HG03378 (cell line): ENCODE measurements at regions not wholly inside any gene's neighbourhood (a gene's known extent, or its start where the extent isn't known, plus 50 kb on each side); places are given as distances from the start of the nearest gene placed in this dataset.
"Not testable (repeated sequence)": the region's sequence is repeated elsewhere in the genome, so short reads cannot be mapped to it uniquely, and the experiment has no call there.

Experiments used
- ATAC-seq: cut with Tn5 transposase; IDR thresholded peaks from one replicate; pipeline ENCODE4 v1.9.1; 2021; ENCODE audit warnings: mild to moderate bottlenecking, moderate library complexity; ENCODE audit not compliant: unreplicated experiment

- no peak for ATAC-seq
These were observed 124.3 kb downstream of the BDH1 start for GRCh38 chr3:197431346-197431910.

- ATAC-seq, result no peak
These were observed 124.8 kb downstream of the BDH1 start for GRCh38 chr3:197430934-197431333.

GRCh38 chr3:197430502-197430901 is 125.3 kb downstream of the BDH1 start:
- no peak for ATAC-seq

DNA sequence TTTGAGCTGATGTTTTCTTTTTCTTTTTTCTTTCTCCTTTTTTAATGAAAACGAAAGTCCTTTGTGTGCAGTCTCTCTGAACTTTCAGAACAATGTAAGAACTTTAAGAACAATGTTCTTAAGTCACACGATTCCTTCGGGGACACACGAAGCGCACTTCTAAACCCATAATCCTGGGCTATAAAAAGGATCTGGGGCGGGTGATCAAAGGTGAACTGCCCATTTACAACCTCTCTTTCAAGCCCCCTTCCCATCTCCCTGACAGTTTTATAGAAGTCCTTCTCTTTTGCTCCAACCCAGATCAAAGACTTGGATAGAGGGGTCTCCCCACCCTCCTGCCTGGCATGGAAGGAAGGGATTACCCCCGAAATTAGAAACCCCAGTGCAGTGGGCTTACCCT is 126.8 kb downstream of the BDH1 start:
- no peak for ATAC-seq

- no peak for ATAC-seq
These were observed 127.5 kb downstream of the BDH1 start for GRCh38 chr3:197428117-197428801.

GRCh38 chr3:197427021-197427420 is 128.6 kb upstream of the DLG1 start:
- no peak for ATAC-seq

- ATAC-seq, result no peak
These were observed 127.7 kb upstream of the DLG1 start for GRCh38 chr3:197426121-197426566.

- no peak for ATAC-seq
These were observed 127.2 kb upstream of the DLG1 start for GRCh38 chr3:197425485-197426120.

DNA sequence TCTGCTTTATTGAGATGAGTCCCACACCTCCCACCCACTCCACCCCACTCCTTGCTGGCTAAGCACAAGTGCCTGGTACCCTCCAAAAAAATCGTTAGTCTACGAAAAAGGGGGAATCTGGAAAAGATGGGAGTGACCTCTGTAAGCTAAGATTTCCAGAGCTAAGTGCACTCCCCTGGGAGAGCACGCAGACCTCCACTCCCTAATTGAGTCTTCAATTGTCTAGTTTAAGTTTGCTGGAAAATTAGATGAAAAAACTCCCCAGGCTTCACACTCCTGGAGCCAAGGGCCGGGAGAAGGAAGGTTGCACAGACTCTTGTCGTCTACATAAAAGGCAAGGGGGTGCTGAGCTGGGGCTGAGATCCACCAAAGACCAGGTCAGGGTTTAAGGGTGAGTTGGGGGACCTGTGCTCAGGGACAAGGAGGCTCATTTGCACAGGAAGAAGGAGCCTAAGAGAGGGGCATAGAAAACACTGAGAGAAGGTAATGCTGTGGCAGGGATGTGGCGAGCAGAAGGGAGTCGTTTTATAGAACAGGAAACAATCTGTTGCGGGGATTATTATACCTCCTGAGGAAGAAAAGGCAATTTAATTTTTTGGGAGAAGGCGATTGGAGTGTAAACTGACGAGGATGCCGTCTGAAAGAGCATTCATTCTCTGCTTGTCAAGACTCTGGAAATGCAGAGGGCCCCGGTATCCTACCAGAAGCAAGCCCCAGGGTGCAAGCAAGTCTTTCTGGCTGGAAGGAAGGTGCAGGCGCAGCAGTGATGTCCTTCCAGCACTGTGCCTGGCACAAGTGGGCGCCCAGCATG is 126.5 kb upstream of the DLG1 start:
- no peak for ATAC-seq

DNA sequence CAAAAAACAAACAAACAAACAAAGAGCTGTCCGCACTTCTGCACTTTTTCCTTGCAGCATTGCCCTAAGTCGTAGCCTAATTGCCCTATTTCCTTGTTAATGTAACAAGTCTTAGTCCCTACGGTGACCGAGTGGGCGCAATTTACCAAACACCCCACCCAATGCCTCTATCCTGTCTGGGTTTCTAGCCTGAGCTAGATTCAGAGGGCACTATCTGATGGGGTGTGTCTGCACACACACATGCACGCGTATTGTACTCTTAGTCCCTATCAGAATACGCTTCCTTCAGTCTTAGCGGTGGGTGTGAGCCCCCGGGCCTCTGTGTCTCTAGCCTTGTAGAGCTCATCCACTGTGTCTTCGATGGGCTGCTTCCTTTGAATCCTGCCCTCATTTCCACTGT is 125.9 kb upstream of the DLG1 start:
- no peak for ATAC-seq

GRCh38 chr3:197423376-197423775 is 125.0 kb upstream of the DLG1 start:
- ATAC-seq, result no peak

DNA sequence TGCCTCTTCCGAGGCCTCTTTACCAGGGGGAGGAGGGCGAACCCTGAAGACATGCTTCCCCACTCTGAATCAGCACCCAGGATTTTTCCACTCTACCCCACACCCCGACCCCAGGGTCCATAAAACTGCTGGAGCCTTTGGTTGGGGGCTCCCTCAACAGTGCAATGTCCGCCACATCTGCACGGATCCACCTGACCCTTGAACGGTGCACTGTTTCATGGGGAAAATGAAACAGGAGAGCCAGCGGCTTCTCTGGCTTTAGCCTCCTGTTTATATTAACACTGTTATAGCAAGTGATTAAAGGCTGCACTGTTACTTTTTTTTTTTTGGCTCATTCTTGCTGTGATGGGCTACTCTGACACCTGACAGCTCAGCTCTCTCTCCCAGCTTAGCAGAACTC is 124.1 kb upstream of the DLG1 start:
- no peak for ATAC-seq

GRCh38 chr3:197421021-197421420 is 122.6 kb upstream of the DLG1 start:
- no peak for ATAC-seq

- no peak for ATAC-seq
These were observed 122.2 kb upstream of the DLG1 start for GRCh38 chr3:197420566-197420965.

GRCh38 chr3:197420115-197420514 is 121.7 kb upstream of the DLG1 start:
- no peak for ATAC-seq

- ATAC-seq, result no peak
These were observed 121.3 kb upstream of the DLG1 start for GRCh38 chr3:197419696-197420095.

DNA sequence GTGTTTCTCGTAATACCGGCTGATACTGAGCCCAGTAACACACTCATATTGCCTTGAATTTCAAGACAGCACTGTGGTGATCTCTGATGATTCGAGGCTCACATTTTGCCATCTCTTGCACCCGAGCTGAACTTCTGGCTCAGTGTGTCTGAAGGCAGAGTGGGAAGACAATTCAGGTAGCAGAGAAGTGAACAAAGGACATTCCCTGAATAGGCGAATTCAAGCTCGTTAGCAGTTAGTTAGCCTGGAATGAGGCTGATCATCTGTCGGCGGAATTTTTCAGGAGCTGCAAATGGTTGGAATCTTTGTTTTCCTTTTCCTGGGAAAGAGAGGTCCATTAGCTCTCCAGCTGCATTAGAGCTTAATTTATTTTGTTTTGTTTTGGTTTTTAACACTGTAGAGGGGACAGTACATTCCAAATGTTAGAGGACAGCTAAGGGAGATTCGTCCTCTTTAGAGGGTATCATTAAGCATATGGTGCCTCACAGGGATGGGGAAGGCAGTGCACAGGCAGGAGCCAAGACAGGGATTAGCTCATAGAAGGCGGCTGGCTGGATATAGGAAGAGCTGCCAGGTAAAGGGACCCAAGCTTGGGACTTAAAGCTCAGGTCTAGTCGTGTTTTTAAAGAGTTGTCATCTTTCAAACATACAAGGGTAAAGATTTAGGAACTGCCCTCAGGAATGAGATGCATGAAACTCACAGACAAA is 119.7 kb upstream of the DLG1 start:
- no peak for ATAC-seq

DNA sequence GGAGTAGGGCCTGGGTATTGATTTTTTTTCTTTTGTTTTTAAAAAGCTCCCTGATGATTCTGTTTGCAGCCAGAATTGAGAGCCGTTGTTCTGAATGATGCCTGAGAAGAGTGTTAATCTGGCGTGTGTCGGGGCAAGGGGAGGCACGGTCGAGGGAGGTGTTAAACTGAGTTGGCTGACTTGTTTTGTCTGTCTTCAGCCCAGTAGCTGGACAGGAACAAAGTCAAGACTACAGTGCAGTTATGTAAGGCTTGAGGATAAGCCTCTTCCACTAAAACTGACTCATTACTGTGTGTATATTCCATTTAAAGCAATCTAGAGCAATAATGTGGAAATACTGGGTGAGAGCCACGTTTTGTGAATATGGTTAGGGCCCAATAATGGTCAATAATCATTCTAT is 119.0 kb upstream of the DLG1 start:
- ATAC-seq, result no peak

- not testable (repeated sequence) for ATAC-seq
These were observed 113.5 kb upstream of the DLG1 start for GRCh38 chr3:197411899-197412298.

DNA sequence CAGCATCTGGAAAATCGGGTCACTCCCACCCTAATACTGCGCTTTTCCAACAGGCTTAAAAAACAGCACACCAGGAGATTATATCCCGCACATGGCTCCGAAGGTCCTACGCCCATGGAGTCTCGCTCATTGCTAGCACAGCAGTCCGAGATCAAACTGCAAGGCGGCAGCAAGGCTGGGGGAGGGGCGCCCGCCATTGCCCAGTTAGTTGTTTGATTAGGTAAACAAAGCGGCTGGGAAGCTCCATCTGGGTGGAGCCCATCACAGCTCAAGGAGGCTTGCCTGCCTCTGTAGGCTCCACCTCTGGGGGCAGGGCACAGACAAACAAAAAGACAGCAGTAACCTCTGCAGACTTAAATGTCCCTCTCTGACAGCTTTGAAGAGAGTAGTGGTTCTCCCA is 111.8 kb upstream of the DLG1 start:
- ATAC-seq, result not testable (repeated sequence)
